Stimulated activated CD8-positive, alpha-beta memory T cell treated with anti-CD3 and anti-CD28 coated beads, Interleukin-7, amount 100 ng/mL, for 48 hours (primary cell): ENCODE measurements at regions not wholly inside any gene's neighbourhood (a gene's known extent, or its start where the extent isn't known, plus 50 kb on each side); places are given as distances from the start of the nearest gene placed in this dataset.
A peak's percentile ranks its signal among the peaks of the same experiment; 100 is the strongest.

Experiments used
- DNase-seq, 2 donors: peaks; one replicate each; pipeline ENCODE4 v3.0.0-alpha.2; 2020; ENCODE audit warnings: low read depth in 1 of 2; ENCODE audit errors: extremely low read depth in 1 of 2

DNA sequence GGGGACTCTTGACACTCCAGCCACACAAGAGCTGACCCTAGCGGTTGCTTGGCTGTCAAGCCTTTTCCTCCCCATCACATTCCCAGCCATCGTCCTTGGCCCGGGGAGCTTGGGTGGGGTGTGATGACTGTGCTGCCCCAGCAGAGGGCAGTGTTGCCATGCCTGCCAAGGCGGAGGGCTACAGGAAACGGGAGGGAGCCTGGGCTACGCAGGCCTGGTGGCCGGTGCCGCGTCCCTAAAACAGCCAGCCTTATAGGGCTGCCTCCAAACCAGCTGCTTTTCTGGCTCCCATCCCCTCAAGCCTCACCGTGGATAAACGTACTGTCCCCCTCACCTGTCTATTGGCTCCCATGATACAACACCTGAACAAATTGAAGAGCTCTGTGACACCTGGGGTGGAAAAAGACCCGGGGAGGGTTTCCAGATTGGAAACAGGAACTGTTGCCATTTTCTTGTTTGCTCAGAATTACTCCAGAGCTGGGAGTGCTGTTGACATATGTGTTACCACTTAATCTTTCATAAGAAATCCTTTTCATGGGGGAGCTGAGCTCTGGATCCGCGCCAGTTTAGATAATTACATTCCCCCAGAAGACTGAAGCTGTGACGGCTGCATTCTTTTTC, 72.8 kb upstream of the ASTN2 start:
- peak; percentile 0 to 5 for DNase-seq

DNA sequence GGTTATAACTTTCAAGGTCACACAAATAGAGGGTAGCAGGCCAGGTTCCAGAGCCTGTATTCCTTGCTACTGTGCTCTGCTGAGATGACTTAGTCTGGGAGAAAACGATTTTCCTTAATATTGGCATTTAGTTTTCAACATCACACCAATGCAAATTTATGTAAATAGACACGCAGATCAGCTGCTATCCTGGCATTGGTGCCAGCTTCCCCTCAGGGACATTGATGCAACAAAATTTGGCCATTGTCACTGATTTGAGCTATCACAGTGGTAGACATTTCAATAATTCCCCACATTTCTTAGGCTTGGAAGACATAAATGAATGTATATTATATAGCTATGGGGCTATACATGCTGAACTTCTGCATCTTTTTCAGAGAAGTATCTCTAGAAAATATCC, 71.6 kb upstream of the ASTN2 start:
- DNase-seq = no peak

DNA sequence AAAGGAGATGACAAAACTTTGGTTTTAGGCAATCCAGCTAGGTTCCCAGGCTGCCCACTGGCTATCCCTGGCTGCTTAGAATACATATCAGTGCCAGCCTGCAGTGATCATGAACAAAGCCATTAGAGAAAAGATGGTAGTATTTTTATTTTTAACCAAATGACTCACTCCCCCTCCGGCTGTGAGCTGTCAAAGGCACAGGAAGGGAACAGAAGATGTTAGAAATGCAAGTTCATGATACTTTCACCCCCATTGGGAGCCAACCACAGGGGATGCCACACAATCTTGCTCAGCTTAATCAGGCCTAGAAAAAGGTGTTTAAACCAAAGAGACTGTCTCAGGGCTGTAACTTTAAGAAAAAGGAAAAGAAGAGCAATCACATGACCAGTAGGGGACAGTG, 70.3 kb upstream of the ASTN2 start:
- DNase-seq = no peak

DNA sequence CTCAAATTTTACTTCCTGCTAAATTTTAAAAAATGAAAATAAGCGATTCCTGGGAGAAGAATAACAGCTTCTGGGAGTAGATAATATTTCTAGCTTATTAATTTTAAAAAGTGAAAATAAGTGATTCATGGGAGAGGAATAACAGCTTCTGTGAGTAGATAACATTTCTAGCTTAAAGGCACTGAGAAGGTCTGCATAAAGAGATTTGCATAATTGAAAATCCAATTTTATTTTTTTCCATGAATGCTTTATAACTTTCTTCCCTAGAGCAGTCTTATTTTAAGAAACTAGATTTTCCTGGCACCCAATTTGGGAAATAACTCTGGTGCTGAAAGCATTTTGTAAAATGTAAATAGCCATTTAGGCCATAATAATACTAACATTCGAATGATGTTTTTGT, 65.9 kb upstream of the ASTN2 start:
- DNase-seq = no peak

DNA sequence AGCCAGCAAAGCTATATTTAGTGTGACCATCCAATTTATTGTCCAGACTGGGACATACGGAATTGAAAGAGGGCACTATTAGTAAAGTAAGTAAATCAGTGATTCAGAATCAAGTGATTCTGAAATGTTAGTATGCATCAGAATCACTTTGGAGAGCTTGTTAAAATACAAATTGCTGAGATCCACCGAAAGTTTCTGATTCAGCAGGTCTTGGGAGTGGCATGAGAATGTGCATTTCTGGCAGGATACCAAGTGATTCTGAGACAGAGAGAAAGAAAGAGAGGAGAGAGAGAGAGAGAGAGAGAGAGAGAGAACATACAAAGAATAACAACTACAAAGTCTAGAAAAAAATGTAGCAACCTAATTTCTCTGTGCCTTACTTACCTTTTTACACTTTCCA, 65.4 kb upstream of the ASTN2 start:
- no peak for DNase-seq

DNA sequence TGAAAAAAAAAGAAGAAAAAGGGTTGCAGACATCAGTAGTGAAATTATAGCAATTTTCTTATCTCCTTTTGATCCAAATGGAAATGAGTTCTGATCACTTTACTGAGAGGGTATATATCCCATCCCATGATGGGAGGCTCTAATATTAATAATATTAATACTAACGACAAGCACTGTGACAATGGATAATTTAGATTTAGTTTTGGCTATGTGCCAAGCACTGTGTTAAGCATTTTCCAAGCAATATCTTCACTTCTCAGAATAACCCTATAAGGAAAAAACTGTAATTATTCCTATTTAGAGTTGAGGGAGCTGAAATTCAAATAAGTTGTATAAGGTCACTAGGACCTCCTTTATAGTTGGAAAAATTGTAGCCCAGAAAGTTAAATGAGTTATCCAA, 58.4 kb upstream of the ASTN2 start:
- DNase-seq = no peak

DNA sequence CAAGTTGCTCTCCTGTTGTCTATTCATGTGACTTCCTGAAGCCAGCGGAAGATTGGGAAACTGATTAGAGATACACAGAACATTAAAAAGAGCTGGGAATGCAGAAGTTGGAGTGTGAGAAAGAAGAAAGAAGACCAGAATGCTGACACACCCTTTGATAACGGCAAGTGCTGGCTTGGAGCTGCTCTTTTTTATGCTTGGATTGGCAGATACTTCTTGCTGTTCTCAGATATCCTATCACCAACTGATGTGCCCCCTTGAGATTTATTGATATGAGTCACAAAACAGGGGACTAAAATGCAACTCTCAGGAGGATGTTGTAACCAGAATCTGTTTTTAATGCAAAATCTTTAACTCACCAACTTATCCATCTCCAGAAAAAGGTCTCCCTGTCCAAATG, 56.0 kb upstream of the ASTN2 start:
- DNase-seq = no peak

DNA sequence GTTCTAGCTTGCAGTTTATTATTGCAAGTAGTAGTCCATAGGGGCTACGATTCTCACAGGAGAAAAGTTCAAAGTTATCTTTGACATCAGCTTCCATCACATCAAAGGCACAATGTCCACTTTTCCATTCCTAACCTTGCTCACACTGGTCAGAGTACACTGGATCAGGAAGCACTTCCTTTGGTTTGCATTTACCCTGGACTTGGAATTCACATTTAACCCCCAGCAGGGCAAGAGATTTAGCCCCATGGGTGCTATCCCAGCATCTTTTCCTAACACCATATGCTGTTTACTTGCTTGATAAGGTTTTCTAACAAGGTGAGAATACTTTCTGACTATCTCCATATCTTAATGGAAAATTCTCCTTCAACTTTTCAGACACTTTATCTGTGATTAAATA, 55.6 kb upstream of the ASTN2 start:
- no peak for DNase-seq

DNA sequence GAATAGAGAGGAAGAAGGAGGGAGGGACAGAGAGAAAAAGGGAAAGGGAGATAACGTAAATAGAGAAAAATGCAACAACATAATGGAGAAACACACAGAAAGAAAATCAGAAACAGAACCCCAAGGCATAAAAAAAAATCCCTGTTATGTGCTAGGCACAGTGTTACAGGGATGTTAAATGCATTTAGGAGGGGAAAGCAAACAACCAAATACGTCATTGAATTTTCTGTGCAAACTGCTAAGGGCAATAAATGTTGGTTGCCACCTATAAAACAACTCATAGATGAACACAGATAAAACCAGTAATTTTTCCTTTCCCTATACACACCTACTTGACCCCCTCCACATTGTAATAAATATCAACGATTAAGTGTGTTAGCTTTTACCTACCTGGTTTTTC, 51.3 kb upstream of the ASTN2 start:
- no peak for DNase-seq

DNA sequence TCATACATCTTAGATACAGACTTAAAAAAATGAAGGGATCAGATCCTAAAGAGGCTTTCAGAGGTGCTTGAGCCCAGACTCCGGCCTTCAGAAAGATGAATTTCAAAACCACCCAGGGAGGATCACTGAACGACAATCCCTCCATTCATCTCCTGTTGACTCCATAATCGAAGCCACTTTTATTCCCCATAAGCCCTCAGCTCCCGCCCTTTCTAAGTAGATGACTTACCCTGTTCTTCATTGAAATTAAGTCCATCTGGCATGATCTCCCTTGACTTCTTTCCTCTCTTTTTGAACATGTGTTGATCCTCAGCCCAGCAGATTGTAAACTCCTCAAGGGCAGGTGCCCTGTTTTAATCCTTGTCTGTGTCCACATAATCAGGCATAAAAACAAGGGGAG, 50.8 kb upstream of the ASTN2 start:
- no peak for DNase-seq

DNA sequence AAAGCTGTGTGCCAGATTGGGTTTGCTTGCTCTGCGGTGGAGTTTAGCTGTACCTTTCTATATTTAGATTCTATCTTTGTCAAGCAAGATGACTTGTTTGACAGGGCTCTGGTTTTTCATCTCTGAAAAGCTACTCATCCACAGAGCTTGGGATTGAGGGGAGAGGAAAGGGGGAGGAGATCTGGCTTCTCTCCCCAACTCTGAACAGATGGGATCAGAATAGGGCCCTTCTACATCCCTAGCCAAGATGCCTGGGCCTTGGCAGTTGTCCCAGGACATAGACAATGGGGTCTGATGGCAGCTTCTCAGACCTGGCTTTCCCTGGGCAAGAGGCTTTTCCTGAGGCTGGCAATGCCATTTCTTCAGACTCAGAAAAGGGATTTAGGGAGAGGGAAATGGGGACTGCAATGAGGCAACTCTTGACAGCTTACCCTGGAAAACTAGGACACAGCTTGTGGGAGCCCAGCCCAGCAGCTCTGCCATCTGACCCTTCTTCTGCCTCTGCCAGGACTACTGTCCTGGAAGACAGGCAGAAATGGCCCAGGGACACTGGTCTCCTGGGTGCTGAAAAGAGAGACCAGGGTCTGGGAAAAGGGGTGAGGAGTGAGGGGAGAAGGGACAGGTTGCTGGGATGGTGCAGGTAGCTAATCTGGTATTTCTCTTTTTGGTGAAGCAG, 50.2 kb upstream of the ASTN2 start:
- DNase-seq = no peak
